Activated T-cell treated with anti-CD3 and anti-CD28 coated beads, Interleukin-2, amount 50 U/mL, for 1 hour (primary cell): ENCODE measurements at regions not wholly inside any gene's neighbourhood (a gene's known extent, or its start where the extent isn't known, plus 50 kb on each side); places are given as distances from the start of the nearest gene placed in this dataset.
"Not testable (repeated sequence)": the region's sequence is repeated elsewhere in the genome, so short reads cannot be mapped to it uniquely, and the experiment has no call there.

ENCODE experiments used
- DNase-seq: peaks from one replicate; pipeline ENCODE4 v3.0.0-alpha.2; 2020

- DNase-seq = no peak
Measured at GRCh38 chr7:52243685-52244084, 791.7 kb upstream of the POM121L12 start.

- DNase-seq = no peak
Measured at GRCh38 chr7:52233248-52233647, 802.2 kb upstream of the POM121L12 start.

- no peak for DNase-seq
Measured at GRCh38 chr7:52211930-52212329, 823.5 kb upstream of the POM121L12 start.

- no peak for DNase-seq
Measured at GRCh38 chr7:52209614-52210013, 825.8 kb upstream of the POM121L12 start.

GRCh38 chr7:52197221-52197620 lies 838.2 kb upstream of the POM121L12 start:
- no peak for DNase-seq

- no peak for DNase-seq
Measured at GRCh38 chr7:52195664-52196063, 839.8 kb upstream of the POM121L12 start.

- DNase-seq = no peak
Measured at GRCh38 chr7:52189153-52189778, 846.2 kb upstream of the POM121L12 start.

- no peak for DNase-seq
Measured at GRCh38 chr7:52184006-52184703, 851.3 kb upstream of the POM121L12 start.

- no peak for DNase-seq
Measured at GRCh38 chr7:52179934-52180333, 855.5 kb upstream of the POM121L12 start.

- DNase-seq = no peak
Measured at GRCh38 chr7:52168085-52168484, 851.5 kb upstream of the COBL start.

GRCh38 chr7:52163311-52163710 lies 846.7 kb upstream of the COBL start:
- no peak for DNase-seq

GRCh38 chr7:52161483-52161882 lies 844.9 kb upstream of the COBL start:
- DNase-seq = no peak

GRCh38 chr7:52159421-52159820 lies 842.8 kb upstream of the COBL start:
- DNase-seq = not testable (repeated sequence)

- DNase-seq = no peak
Measured at GRCh38 chr7:52154382-52154781, 837.8 kb upstream of the COBL start.

- no peak for DNase-seq
Measured at GRCh38 chr7:52151559-52151958, 835.0 kb upstream of the COBL start.

- no peak for DNase-seq
Measured at GRCh38 chr7:52150952-52151351, 834.3 kb upstream of the COBL start.

GRCh38 chr7:52146871-52147634 lies 830.4 kb upstream of the COBL start:
- no peak for DNase-seq

GRCh38 chr7:52143219-52143618 lies 826.6 kb upstream of the COBL start:
- no peak for DNase-seq

- DNase-seq = no peak
Measured at GRCh38 chr7:52140851-52141250, 824.2 kb upstream of the COBL start.

- no peak for DNase-seq
Measured at GRCh38 chr7:52135403-52135802, 818.8 kb upstream of the COBL start.

GRCh38 chr7:52129278-52129677 lies 812.7 kb upstream of the COBL start:
- no peak for DNase-seq

- DNase-seq = no peak
Measured at GRCh38 chr7:52120912-52121311, 804.3 kb upstream of the COBL start.

- no peak for DNase-seq
Measured at GRCh38 chr7:52119537-52119936, 802.9 kb upstream of the COBL start.

GRCh38 chr7:52114509-52114908 lies 797.9 kb upstream of the COBL start:
- DNase-seq = no peak
